ENCODE measurements at regions not wholly inside any gene's neighbourhood (a gene's known extent, or its start where the extent isn't known, plus 50 kb on each side); places are given as distances from the start of the nearest gene placed in this dataset.
A peak's percentile ranks its signal among the peaks of the same experiment; 100 is the strongest.
"Not testable (repeated sequence)": the region's sequence is repeated elsewhere in the genome, so short reads cannot be mapped to it uniquely, and the experiment has no call there.

DNA sequence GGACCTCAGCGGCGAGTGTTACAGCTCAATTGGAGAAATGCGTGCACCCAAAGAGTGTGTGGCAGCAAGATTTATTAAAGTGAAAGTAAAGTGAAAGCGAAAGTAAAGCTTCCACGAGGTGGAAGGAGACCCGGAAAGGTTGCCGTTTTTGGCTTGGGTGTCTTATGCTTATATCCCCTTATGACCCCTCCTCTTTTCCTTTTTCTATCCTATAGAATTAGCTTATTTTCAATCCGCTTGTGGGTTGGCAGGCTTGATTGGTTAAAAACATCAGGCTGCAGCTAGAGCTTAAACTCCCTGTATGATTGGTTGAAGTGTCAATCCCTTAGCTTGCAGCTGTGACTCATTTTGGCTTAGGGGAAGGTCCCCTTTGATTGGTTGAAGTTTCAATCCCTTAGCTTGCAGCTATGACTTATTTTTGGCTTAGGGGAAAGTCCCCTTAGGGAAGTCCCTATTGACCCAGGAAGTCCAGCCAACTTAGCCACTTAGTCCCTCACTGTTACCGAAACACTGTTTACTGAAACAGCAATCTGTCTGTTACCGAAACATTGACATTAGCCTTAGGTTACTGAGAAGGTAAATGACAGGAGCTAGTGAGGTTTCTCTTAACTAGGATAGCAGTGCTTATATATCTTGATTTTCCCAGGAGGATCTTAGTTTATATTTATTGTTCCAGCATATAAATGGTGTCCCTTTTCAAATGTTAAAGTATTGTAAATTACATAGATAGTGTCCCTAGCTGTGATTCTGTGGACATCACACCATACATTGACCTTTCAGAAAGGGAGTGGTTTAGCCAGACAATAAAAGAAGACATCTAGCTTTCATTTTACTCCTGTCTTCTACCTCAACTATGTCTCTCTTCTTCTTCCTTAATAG, 575.8 kb downstream of the DACH1 start:
- H3K9ac ChIP-seq (replicated peaks; ENCODE audit: extremely low read depth, insufficient read depth, low read length), result no peak overlapping the region
- peak; percentile 25 for DNase-seq (ENCODE audit: low read depth, low spot score)
- ChIA-PET CTCF (no interaction called here), POLR2A (no interaction called here)
- H3K27ac ChIP-seq (ENCODE audit: insufficient read depth, low read depth, low read length), result no peak overlapping the region
- no peaks in the 10 kb centered on the region for H3K36me3 ChIP-seq (ENCODE audit: control insufficient read depth in 2 of 2, extremely low read depth in 1 of 2, insufficient read depth in 2 of 2, low read length in 2 of 2)
- H3K9me3 ChIP-seq (replicated peaks; ENCODE audit: control insufficient read depth, insufficient read depth, low read length), result no peaks in the 10 kb centered on the region
- no peak for TF ChIP-seq FOS (IDR thresholded peaks at IDR 0.05; ENCODE audit: borderline replicate concordance, insufficient read depth, low read length)
- TF ChIP-seq, protein P1, sequence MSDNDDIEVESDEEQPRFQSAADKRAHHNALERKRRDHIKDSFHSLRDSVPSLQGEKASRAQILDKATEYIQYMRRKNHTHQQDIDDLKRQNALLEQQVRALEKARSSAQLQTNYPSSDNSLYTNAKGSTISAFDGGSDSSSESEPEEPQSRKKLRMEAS (IDR thresholded peaks at IDR 0.05; ENCODE audit: insufficient read depth, insufficient read length), result no peak
- TF ChIP-seq JUN (IDR thresholded peaks at IDR 0.05; ENCODE audit: borderline replicate concordance, insufficient read depth, insufficient read length, low read depth), result no peak
- TF ChIP-seq POLR2A (IDR thresholded peaks at IDR 0.05; ENCODE audit: low read depth, low read length), result no peak
- TF ChIP-seq EZH2 (IDR thresholded peaks at IDR 0.05; ENCODE audit: borderline replicate concordance, low read depth, low read length, severe bottlenecking), result no peak
- TF ChIP-seq, protein P2, sequence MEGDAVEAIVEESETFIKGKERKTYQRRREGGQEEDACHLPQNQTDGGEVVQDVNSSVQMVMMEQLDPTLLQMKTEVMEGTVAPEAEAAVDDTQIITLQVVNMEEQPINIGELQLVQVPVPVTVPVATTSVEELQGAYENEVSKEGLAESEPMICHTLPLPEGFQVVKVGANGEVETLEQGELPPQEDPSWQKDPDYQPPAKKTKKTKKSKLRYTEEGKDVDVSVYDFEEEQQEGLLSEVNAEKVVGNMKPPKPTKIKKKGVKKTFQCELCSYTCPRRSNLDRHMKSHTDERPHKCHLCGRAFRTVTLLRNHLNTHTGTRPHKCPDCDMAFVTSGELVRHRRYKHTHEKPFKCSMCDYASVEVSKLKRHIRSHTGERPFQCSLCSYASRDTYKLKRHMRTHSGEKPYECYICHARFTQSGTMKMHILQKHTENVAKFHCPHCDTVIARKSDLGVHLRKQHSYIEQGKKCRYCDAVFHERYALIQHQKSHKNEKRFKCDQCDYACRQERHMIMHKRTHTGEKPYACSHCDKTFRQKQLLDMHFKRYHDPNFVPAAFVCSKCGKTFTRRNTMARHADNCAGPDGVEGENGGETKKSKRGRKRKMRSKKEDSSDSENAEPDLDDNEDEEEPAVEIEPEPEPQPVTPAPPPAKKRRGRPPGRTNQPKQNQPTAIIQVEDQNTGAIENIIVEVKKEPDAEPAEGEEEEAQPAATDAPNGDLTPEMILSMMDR (IDR thresholded peaks at IDR 0.05; ENCODE audit: extremely low read depth in 1 of 2, insufficient read depth in 1 of 2, low read depth in 1 of 2, low read length in 2 of 2), result no peak
- TF ChIP-seq GATA2 (IDR thresholded peaks at IDR 0.05; ENCODE audit: insufficient read depth, insufficient read length, low read depth, low read length), result no peak
- TF ChIP-seq MYC (IDR thresholded peaks at IDR 0.05; ENCODE audit: low read depth, low read length), result no peak
- TF ChIP-seq POLR2AphosphoS5 (IDR thresholded peaks at IDR 0.05; ENCODE audit: insufficient read depth, low read depth, low read length), result no peak
- H3K4me3 ChIP-seq (replicated peaks in 1 of 3; ENCODE audit: insufficient read depth in 1 of 3, low read depth in 1 of 3, low read length in 3 of 3), result no peak overlapping the region
- H4K20me1 ChIP-seq (replicated peaks; ENCODE audit: control insufficient read depth, extremely low read depth, insufficient read depth, low read length), result no peaks in the 10 kb centered on the region
- H3K4me1 ChIP-seq (ENCODE audit: control insufficient read depth, extremely low read depth, insufficient read depth, low read length), result no peaks in the 10 kb centered on the region
- H3K27me3 ChIP-seq (ENCODE audit: control insufficient read depth in 2 of 2, insufficient read depth in 2 of 2, low read length in 2 of 2), result no peaks in the 10 kb centered on the region
- peak overlapping the region; percentile 27 for H2AFZ ChIP-seq (ENCODE audit: low read depth, low read length)
- no peak overlapping the region for H3K4me2 ChIP-seq (ENCODE audit: insufficient read depth, low read length)
- no peaks in the 10 kb centered on the region for H3K9me1 ChIP-seq (replicated peaks; ENCODE audit: control insufficient read depth, extremely low read depth, insufficient read depth, low read length)
- dilution Hi-C loops (cut with MboI; ENCODE audit: extremely low pct_ligation_motif_present, low sequenced_read_pairs) (no loop called here), intact Hi-C loops (cut with micrococcal nuclease) (no loop called here)
- no peaks in the 10 kb centered on the region for H3K79me2 ChIP-seq (ENCODE audit: control insufficient read depth, insufficient read depth, low read length)
- no peak for FAIRE-seq
- BruUV-seq (replicated peaks), result no TSS peak

DNA sequence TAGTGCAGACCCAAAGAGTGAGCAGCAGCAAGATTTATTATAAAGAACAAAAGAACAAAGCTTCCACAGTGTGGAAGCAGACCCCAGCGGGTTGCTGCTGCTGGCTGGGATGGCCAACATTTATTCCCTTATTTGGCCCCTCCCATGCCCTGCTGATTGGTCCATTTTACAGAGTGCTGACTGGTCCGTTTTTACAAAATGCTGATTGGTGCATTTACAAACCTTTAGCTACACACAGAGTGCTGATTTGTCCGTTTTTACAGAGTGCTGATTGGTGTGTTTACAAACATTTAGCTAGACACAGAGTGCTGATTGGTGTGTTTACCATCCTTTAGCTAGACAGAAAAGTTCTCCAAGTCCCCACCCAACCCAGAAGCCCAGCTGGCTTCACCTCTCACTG, 577.0 kb downstream of the DACH1 start:
- H4K20me1 ChIP-seq (replicated peaks; ENCODE audit: control insufficient read depth, extremely low read depth, insufficient read depth, low read length); DNase-seq (ENCODE audit: low read depth, low spot score); FAIRE-seq; intact Hi-C loops (cut with micrococcal nuclease); POLR2A ChIA-PET; H3K9ac ChIP-seq (replicated peaks; ENCODE audit: extremely low read depth, insufficient read depth, low read length); H3K9me3 ChIP-seq (replicated peaks; ENCODE audit: control insufficient read depth, insufficient read depth, low read length); H2AFZ ChIP-seq (ENCODE audit: low read depth, low read length); dilution Hi-C loops (cut with MboI; ENCODE audit: extremely low pct_ligation_motif_present, low sequenced_read_pairs); CTCF ChIA-PET; H3K27ac ChIP-seq (ENCODE audit: insufficient read depth, low read depth, low read length); H3K36me3 ChIP-seq (ENCODE audit: control insufficient read depth in 2 of 2, extremely low read depth in 1 of 2, insufficient read depth in 2 of 2, low read length in 2 of 2); H3K4me1 ChIP-seq (ENCODE audit: control insufficient read depth, extremely low read depth, insufficient read depth, low read length); H3K4me2 ChIP-seq (ENCODE audit: insufficient read depth, low read length); BruUV-seq (replicated peaks); H3K27me3 ChIP-seq (ENCODE audit: control insufficient read depth in 2 of 2, insufficient read depth in 2 of 2, low read length in 2 of 2); H3K4me3 ChIP-seq (replicated peaks in 1 of 3; ENCODE audit: insufficient read depth in 1 of 3, low read depth in 1 of 3, low read length in 3 of 3); H3K79me2 ChIP-seq (ENCODE audit: control insufficient read depth, insufficient read depth, low read length); H3K9me1 ChIP-seq (replicated peaks; ENCODE audit: control insufficient read depth, extremely low read depth, insufficient read depth, low read length): not testable (repeated sequence)
